Dedifferentiated amniotic fluid mesenchymal stem cell (primary cell): ENCODE measurements at regions not wholly inside any gene's neighbourhood (a gene's known extent, or its start where the extent isn't known, plus 50 kb on each side); places are given as distances from the start of the nearest gene placed in this dataset.

Experiments
- DNase-seq: peaks from one replicate; pipeline ENCODE4 v3.0.0-alpha.2; 2016; ENCODE audit errors: extremely low spot score

- no peak for DNase-seq
Observed at GRCh38 chr1:227372726-227373130, 54.4 kb upstream of the CDC42BPA start.

- DNase-seq, result no peak
Observed at GRCh38 chr1:227370533-227371254, 52.4 kb upstream of the CDC42BPA start.

- no peak for DNase-seq
Observed at GRCh38 chr1:227369102-227369760, 50.9 kb upstream of the CDC42BPA start.
